HCT116 (cell line): ENCODE measurements at regions not wholly inside any gene's neighbourhood (a gene's known extent, or its start where the extent isn't known, plus 50 kb on each side); places are given as distances from the start of the nearest gene placed in this dataset.

Source experiments
- ATAC-seq: fragments of 200-7000 bp; cut with Tn5 transposase; 2 replicates; pipeline ENCODE4 v1.9.1; 2020; ENCODE audit warnings: mild to moderate bottlenecking, moderate library complexity
- BruUV-seq: library from RNA; stranded (reverse); fragments of 400-500 nt; replicated peaks from 2 replicates; lab custom pipeline; 2021; lab: Mats Ljungman, UMichigan
- CTCF ChIA-PET: fragments of 300-600 bp; sonication (Branson Sonifier 250); formaldehyde crosslinking; loops from one replicate; lab custom pipeline; 2021; ENCODE audit warnings: antibody characterized with exemption; lab: Charles Lee
- POLR2A ChIA-PET: fragments of 300-600, 350-600 bp; sonication (Branson Sonifier 250); formaldehyde crosslinking; loops from one replicate; lab custom pipeline; 2021; ENCODE audit warnings: antibody characterized with exemption; lab: Charles Lee
- RAD21 ChIA-PET, 2 experiments: fragments of 300-600 bp; sonication (Branson Sonifier 250); formaldehyde crosslinking; loops; one replicate each; lab custom pipeline; 2023; ENCODE audit warnings: low total read pairs in 2 of 2; ENCODE audit not compliant: uncharacterized antibody in 2 of 2, unreplicated experiment in 2 of 2, low non-redundant PET in 1 of 2; lab: Charles Lee
- DNase-seq: peaks from one replicate; pipeline ENCODE4 v3.0.0-alpha.2; 2010; ENCODE audit warnings: low read depth, low spot score
- H2AFZ ChIP-seq: fragments of 200-600 bp; shearing (Covaris generic), sonication (generic); 2 replicates; pipeline ENCODE4 v1.6.1; 2017; ENCODE audit warnings: low read depth, mixed run types, mixed read lengths, antibody characterized with exemption, low read length; ENCODE audit not compliant: poor library complexity, severe bottlenecking
- H3K27ac ChIP-seq: 2 replicates; pipeline ENCODE4 v1.5.1; 2012; ENCODE audit warnings: low read depth, low read length
- H3K27me3 ChIP-seq: fragments of 200-600 bp; sonication (generic); 2 replicates; pipeline ENCODE4 v1.6.1; 2016; ENCODE audit warnings: mixed run types, low read length, mixed read lengths; ENCODE audit not compliant: insufficient read depth
- H3K36me3 ChIP-seq, 2 experiments: fragments of 200-500 bp in 1 of 2; fragments of 200-600 bp in 1 of 2; sonication (Bioruptor generic) in 1 of 2; sonication (generic) in 1 of 2; 2 replicates each; pipeline versions ENCODE4 v1.5.1 to v1.6.1; 2014 to 2016; ENCODE audit warnings: low read length in 2 of 2, inconsistent platforms in 1 of 2, mixed read lengths in 1 of 2, mixed run types in 1 of 2; ENCODE audit not compliant: insufficient read depth in 2 of 2, control insufficient read depth in 1 of 2
- H3K4me1 ChIP-seq, 2 experiments: fragments of 200-600 bp in 1 of 2; sonication (generic) in 1 of 2; 2 replicates each; pipeline versions ENCODE4 v1.5.1 to v1.6.1; 2012 to 2017; ENCODE audit warnings: low read length in 2 of 2, inconsistent platforms in 1 of 2, mild to moderate bottlenecking in 1 of 2, mixed read lengths in 1 of 2, mixed run types in 1 of 2, moderate library complexity in 1 of 2; ENCODE audit not compliant: insufficient read depth in 2 of 2, control insufficient read depth in 1 of 2
- H3K4me2 ChIP-seq: fragments of 200-600 bp; sonication (generic); 2 replicates; pipeline ENCODE4 v1.6.1; 2017; ENCODE audit warnings: mixed run types, low read length, mixed read lengths
- H3K4me3 ChIP-seq, 2 experiments: fragments of 200-600 bp in 1 of 2; sonication (generic) in 1 of 2; replicated peaks in 1 of 2; 2 replicates each; pipeline ENCODE4 v1.5.1; 2011 to 2016; ENCODE audit warnings: low read length in 2 of 2, control low read depth in 1 of 2, low read depth in 1 of 2, mild to moderate bottlenecking in 1 of 2, mixed read lengths in 1 of 2, mixed run types in 1 of 2
- H3K79me2 ChIP-seq: fragments of 200-600 bp; sonication (generic); 2 replicates; pipeline ENCODE4 v1.6.1; 2017; ENCODE audit warnings: mild to moderate bottlenecking, mixed run types, low read length, moderate library complexity, mixed read lengths; ENCODE audit not compliant: insufficient read depth
- H3K9ac ChIP-seq: fragments of 200-600 bp; sonication (generic); 2 replicates; pipeline ENCODE4 v1.6.1; 2016; ENCODE audit warnings: low read length, mixed read lengths
- H3K9me2 ChIP-seq: fragments of 200-600 bp; sonication (generic), shearing (Covaris generic); 2 replicates; pipeline ENCODE4 v1.6.1; 2017; ENCODE audit warnings: mixed run types, mild to moderate bottlenecking, moderate library complexity; ENCODE audit not compliant: insufficient read depth
- H3K9me3 ChIP-seq, 2 experiments: fragments of 200-500 bp in 1 of 2; fragments of 200-600 bp in 1 of 2; sonication (Bioruptor generic) in 1 of 2; sonication (generic) in 1 of 2; 2 replicates each; pipeline ENCODE4 v1.6.1; 2014 to 2017; ENCODE audit warnings: low read length in 2 of 2, mixed read lengths in 2 of 2, inconsistent platforms in 1 of 2, low read depth in 1 of 2, mild to moderate bottlenecking in 1 of 2, mixed run types in 1 of 2, moderate library complexity in 1 of 2; ENCODE audit not compliant: control insufficient read depth in 1 of 2, insufficient read depth in 1 of 2
- H4K20me1 ChIP-seq: fragments of 200-600 bp; sonication (generic), shearing (Covaris generic); 2 replicates; pipeline ENCODE4 v1.6.1; 2017; ENCODE audit warnings: mixed run types, mild to moderate bottlenecking, moderate library complexity; ENCODE audit not compliant: insufficient read depth
- CEBPB ChIP-seq: IDR thresholded peaks from 2 replicates; pipeline ENCODE4 v1.6.1; 2012; ENCODE audit warnings: low read depth
- EGR1 ChIP-seq: IDR thresholded peaks from 2 replicates; pipeline ENCODE4 v1.6.1; 2012; ENCODE audit warnings: low read depth
- ELF1 ChIP-seq: IDR thresholded peaks from 2 replicates; pipeline ENCODE4 v1.6.1; 2012; ENCODE audit warnings: low read depth, borderline replicate concordance
- EZH2 ChIP-seq: fragments of 200-600 bp; sonication (generic); IDR thresholded peaks from 2 replicates; pipeline ENCODE4 v1.6.1; 2017; ENCODE audit warnings: antibody characterized with exemption, mixed run types
- FOSL1 ChIP-seq: IDR thresholded peaks from 2 replicates; pipeline ENCODE4 v1.6.1; 2012; ENCODE audit warnings: low read depth
- JUND ChIP-seq: IDR thresholded peaks from 2 replicates; pipeline ENCODE4 v1.6.1; 2012
- SIN3A ChIP-seq: IDR thresholded peaks from 2 replicates; pipeline ENCODE4 v1.6.1; 2012; ENCODE audit warnings: low read depth
- SP1 ChIP-seq: IDR thresholded peaks from 2 replicates; pipeline ENCODE4 v1.6.1; 2012; ENCODE audit warnings: low read depth
- SRF ChIP-seq: IDR thresholded peaks from 2 replicates; pipeline ENCODE4 v1.6.1; 2012; ENCODE audit warnings: low read depth
- TCF7L2 ChIP-seq: IDR thresholded peaks from 2 replicates; pipeline ENCODE4 v1.7.0; 2011; ENCODE audit warnings: borderline replicate concordance, inconsistent platforms; ENCODE audit not compliant: insufficient read depth, insufficient read length; ENCODE audit errors: extremely low read depth
- YY1 ChIP-seq: IDR thresholded peaks from 2 replicates; pipeline ENCODE4 v1.6.1; 2011; ENCODE audit warnings: low read length, low read depth, moderate library complexity, mild to moderate bottlenecking; ENCODE audit not compliant: insufficient replicate concordance; ENCODE audit errors: extremely low read depth
- ZFX ChIP-seq: fragments of 450-650 bp; IDR thresholded peaks from 2 replicates; pipeline ENCODE4 v1.6.1; 2017
- ZNF274 ChIP-seq: fragments of 200-500 bp; sonication (Bioruptor generic); IDR thresholded peaks from 2 replicates; pipeline ENCODE4 v1.6.1; 2014; ENCODE audit warnings: mild to moderate bottlenecking, low read depth, low read length, inconsistent platforms
- intact Hi-C: fragments of 100-400 bp; cut with micrococcal nuclease; formaldehyde crosslinking; loops from 2 replicates; pipeline ENCODE4 v1.10.0; 2022
- TF ChIP-seq, protein P1 (sequence below): IDR thresholded peaks from 2 replicates; pipeline ENCODE4 v1.6.1; 2012
- TF ChIP-seq, protein P2 (sequence below), 3 experiments: fragments of 200-600 bp in 1 of 3; sonication (generic) in 1 of 3; IDR thresholded peaks in 2 of 3; conservative IDR thresholded peaks in 1 of 3; 2 replicates each; pipeline ENCODE4 v1.5.1; 2012 to 2017; ENCODE audit warnings: low read depth in 2 of 3, low read length in 2 of 3, antibody characterized with exemption in 1 of 3, borderline replicate concordance in 1 of 3, control low read depth in 1 of 3, mild to moderate bottlenecking in 1 of 3, mixed read lengths in 1 of 3, mixed run types in 1 of 3, moderate library complexity in 1 of 3; ENCODE audit not compliant: insufficient read depth in 1 of 3
- TF ChIP-seq, protein P3 (sequence below): IDR thresholded peaks from 2 replicates; pipeline ENCODE4 v1.6.1; 2012; ENCODE audit warnings: low read depth
- TF ChIP-seq, protein P4 (sequence below): IDR thresholded peaks from 2 replicates; pipeline ENCODE4 v1.6.1; 2012

DNA sequence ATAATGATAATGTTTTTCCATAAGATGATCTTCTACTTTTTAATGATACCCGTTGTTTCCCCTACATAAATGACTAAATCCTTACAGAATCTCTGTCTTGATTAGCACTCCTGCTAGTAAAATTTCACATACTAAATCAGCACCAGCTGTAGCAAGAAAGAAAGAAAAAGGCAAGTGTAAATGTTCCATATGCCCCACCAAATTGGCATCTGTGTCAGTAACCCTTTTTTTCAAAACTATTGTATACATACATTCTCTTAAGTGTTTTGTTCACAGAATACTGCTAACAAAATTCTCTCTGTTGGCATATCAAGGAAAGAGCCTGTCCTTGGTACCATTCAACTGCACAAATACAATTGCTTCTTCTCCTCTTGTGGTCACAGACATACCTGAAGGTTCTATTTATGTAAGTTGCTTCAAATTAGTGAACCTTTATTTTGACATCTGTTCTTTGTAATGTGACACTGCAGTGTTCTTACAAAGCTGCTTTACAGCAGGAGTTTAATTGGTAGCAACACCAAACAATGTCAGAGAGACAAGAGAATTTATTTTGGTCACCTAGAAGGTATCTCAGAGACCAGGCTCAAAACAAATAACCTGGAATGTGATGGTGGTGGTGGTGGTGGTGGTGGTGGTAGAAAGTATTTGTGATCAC lies 641.9 kb downstream of the ZEB2 start:
- intact Hi-C loops: no loop called here
- TF ChIP-seq, protein P1, sequence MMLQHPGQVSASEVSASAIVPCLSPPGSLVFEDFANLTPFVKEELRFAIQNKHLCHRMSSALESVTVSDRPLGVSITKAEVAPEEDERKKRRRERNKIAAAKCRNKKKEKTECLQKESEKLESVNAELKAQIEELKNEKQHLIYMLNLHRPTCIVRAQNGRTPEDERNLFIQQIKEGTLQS: no peak
- TF ChIP-seq, protein P2, sequence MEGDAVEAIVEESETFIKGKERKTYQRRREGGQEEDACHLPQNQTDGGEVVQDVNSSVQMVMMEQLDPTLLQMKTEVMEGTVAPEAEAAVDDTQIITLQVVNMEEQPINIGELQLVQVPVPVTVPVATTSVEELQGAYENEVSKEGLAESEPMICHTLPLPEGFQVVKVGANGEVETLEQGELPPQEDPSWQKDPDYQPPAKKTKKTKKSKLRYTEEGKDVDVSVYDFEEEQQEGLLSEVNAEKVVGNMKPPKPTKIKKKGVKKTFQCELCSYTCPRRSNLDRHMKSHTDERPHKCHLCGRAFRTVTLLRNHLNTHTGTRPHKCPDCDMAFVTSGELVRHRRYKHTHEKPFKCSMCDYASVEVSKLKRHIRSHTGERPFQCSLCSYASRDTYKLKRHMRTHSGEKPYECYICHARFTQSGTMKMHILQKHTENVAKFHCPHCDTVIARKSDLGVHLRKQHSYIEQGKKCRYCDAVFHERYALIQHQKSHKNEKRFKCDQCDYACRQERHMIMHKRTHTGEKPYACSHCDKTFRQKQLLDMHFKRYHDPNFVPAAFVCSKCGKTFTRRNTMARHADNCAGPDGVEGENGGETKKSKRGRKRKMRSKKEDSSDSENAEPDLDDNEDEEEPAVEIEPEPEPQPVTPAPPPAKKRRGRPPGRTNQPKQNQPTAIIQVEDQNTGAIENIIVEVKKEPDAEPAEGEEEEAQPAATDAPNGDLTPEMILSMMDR (IDR thresholded peaks at IDR 0.05 in 2 of 3, conservative IDR thresholded peaks at IDR 0.05 in 1 of 3; ENCODE audit: borderline replicate concordance in 1 of 3, insufficient read depth in 1 of 3, low read depth in 2 of 3, low read length in 2 of 3): no peak
- TF ChIP-seq JUND: no peak
- TF ChIP-seq, protein P3, sequence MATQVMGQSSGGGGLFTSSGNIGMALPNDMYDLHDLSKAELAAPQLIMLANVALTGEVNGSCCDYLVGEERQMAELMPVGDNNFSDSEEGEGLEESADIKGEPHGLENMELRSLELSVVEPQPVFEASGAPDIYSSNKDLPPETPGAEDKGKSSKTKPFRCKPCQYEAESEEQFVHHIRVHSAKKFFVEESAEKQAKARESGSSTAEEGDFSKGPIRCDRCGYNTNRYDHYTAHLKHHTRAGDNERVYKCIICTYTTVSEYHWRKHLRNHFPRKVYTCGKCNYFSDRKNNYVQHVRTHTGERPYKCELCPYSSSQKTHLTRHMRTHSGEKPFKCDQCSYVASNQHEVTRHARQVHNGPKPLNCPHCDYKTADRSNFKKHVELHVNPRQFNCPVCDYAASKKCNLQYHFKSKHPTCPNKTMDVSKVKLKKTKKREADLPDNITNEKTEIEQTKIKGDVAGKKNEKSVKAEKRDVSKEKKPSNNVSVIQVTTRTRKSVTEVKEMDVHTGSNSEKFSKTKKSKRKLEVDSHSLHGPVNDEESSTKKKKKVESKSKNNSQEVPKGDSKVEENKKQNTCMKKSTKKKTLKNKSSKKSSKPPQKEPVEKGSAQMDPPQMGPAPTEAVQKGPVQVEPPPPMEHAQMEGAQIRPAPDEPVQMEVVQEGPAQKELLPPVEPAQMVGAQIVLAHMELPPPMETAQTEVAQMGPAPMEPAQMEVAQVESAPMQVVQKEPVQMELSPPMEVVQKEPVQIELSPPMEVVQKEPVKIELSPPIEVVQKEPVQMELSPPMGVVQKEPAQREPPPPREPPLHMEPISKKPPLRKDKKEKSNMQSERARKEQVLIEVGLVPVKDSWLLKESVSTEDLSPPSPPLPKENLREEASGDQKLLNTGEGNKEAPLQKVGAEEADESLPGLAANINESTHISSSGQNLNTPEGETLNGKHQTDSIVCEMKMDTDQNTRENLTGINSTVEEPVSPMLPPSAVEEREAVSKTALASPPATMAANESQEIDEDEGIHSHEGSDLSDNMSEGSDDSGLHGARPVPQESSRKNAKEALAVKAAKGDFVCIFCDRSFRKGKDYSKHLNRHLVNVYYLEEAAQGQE: no peak
- no peak for TF ChIP-seq SP1
- TF ChIP-seq ZFX: no peak
- no peak for TF ChIP-seq EGR1
- no peak for TF ChIP-seq SRF
- TF ChIP-seq EZH2: no peak
- TF ChIP-seq TCF7L2: no peak
- TF ChIP-seq, protein P4, sequence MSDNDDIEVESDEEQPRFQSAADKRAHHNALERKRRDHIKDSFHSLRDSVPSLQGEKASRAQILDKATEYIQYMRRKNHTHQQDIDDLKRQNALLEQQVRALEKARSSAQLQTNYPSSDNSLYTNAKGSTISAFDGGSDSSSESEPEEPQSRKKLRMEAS: no peak
- no peak for TF ChIP-seq CEBPB
- TF ChIP-seq ELF1: no peak
- TF ChIP-seq FOSL1: no peak
- TF ChIP-seq SIN3A: no peak
- no peak for TF ChIP-seq ZNF274
- TF ChIP-seq YY1: no peak
- ATAC-seq (no peak), DNase-seq (no peak)
- H3K4me3 ChIP-seq: no peak overlapping the region
- CTCF ChIA-PET: no interaction called here
- H3K27ac ChIP-seq: no peak overlapping the region
- H3K4me1 ChIP-seq: no peaks in the 10 kb centered on the region
- BruUV-seq: no TSS peak
- RAD21 ChIA-PET: no interaction called here
- no peaks in the 10 kb centered on the region for H3K27me3 ChIP-seq
- no peaks in the 10 kb centered on the region for H4K20me1 ChIP-seq
- H3K36me3 ChIP-seq: no peaks in the 10 kb centered on the region
- no peaks in the 10 kb centered on the region for H3K79me2 ChIP-seq
- POLR2A ChIA-PET: no interaction called here
- no peaks in the 10 kb centered on the region for H3K9me3 ChIP-seq
- H3K9me2 ChIP-seq: no peaks in the 10 kb centered on the region
- H3K9ac ChIP-seq: no peak overlapping the region
- no peak overlapping the region for H2AFZ ChIP-seq
- no peak overlapping the region for H3K4me2 ChIP-seq
